GM19328 (cell line): ENCODE measurements at regions not wholly inside any gene's neighbourhood (a gene's known extent, or its start where the extent isn't known, plus 50 kb on each side); places are given as distances from the start of the nearest gene placed in this dataset.
"Not testable (repeated sequence)": the region's sequence is repeated elsewhere in the genome, so short reads cannot be mapped to it uniquely, and the experiment has no call there.

Experiments
- ATAC-seq: cut with Tn5 transposase; IDR thresholded peaks from one replicate; pipeline ENCODE4 v1.9.1; 2021; ENCODE audit warnings: mild to moderate bottlenecking, moderate library complexity; ENCODE audit not compliant: unreplicated experiment

GRCh38 chr6:120826253-120826652 lies 508.0 kb downstream of the TBC1D32 start:
- no peak for ATAC-seq

GRCh38 chr6:120816794-120817193 lies 517.5 kb downstream of the TBC1D32 start:
- no peak for ATAC-seq

GRCh38 chr6:120805276-120805675 lies 529.0 kb downstream of the TBC1D32 start:
- no peak for ATAC-seq

- no peak for ATAC-seq
Measured at GRCh38 chr6:120804612-120805011, 529.7 kb downstream of the TBC1D32 start.

- no peak for ATAC-seq
Measured at GRCh38 chr6:120786682-120787081, 547.6 kb downstream of the TBC1D32 start.

GRCh38 chr6:120786256-120786655 lies 548.0 kb downstream of the TBC1D32 start:
- no peak for ATAC-seq

GRCh38 chr6:120785459-120786086 lies 548.7 kb downstream of the TBC1D32 start:
- ATAC-seq, result no peak

GRCh38 chr6:120779441-120779840 lies 554.8 kb downstream of the TBC1D32 start:
- no peak for ATAC-seq

GRCh38 chr6:120775698-120776097 lies 558.6 kb downstream of the TBC1D32 start:
- ATAC-seq, result no peak

- no peak for ATAC-seq
Measured at GRCh38 chr6:120774275-120774674, 560.0 kb downstream of the TBC1D32 start.

GRCh38 chr6:120771019-120771418 lies 563.3 kb downstream of the TBC1D32 start:
- ATAC-seq, result no peak

- ATAC-seq, result no peak
Measured at GRCh38 chr6:120764312-120764711, 570.0 kb downstream of the TBC1D32 start.

- no peak for ATAC-seq
Measured at GRCh38 chr6:120759570-120759969, 574.7 kb downstream of the TBC1D32 start.

GRCh38 chr6:120748574-120748973 lies 585.7 kb downstream of the TBC1D32 start:
- ATAC-seq, result not testable (repeated sequence)

- no peak for ATAC-seq
Measured at GRCh38 chr6:120736740-120737139, 597.5 kb downstream of the TBC1D32 start.

GRCh38 chr6:120735641-120736040 lies 598.6 kb downstream of the TBC1D32 start:
- ATAC-seq, result no peak

GRCh38 chr6:120711255-120711654 lies 623.0 kb downstream of the TBC1D32 start:
- no peak for ATAC-seq

- ATAC-seq, result no peak
Measured at GRCh38 chr6:120700001-120700400, 634.3 kb downstream of the TBC1D32 start.

- no peak for ATAC-seq
Measured at GRCh38 chr6:120686492-120686891, 647.8 kb downstream of the TBC1D32 start.

- ATAC-seq, result no peak
Measured at GRCh38 chr6:120682145-120682544, 652.1 kb downstream of the TBC1D32 start.

GRCh38 chr6:120681204-120681603 lies 653.1 kb downstream of the TBC1D32 start:
- no peak for ATAC-seq

GRCh38 chr6:120675886-120676285 lies 658.4 kb downstream of the TBC1D32 start:
- ATAC-seq, result no peak

GRCh38 chr6:120671519-120671918 lies 662.8 kb downstream of the TBC1D32 start:
- ATAC-seq, result no peak
